ENCODE measurements at regions not wholly inside any gene's neighbourhood (a gene's known extent, or its start where the extent isn't known, plus 50 kb on each side); places are given as distances from the start of the nearest gene placed in this dataset.

- TF ChIP-seq HDAC2 (IDR thresholded peaks at IDR 0.05; ENCODE audit: borderline replicate concordance in 1 of 2, low read depth in 2 of 2, low read length in 2 of 2) (no peak), SIX5 (IDR thresholded peaks at IDR 0.05; ENCODE audit: low read depth, low read length) (no peak), SAP30 (IDR thresholded peaks at IDR 0.05; ENCODE audit: insufficient read depth, insufficient replicate concordance, low read length) (no peak)
Measured at GRCh38 chr11:80986421-80987074, 1545.7 kb upstream of the TENM4 start (continued).

Measured in H1 (cell line).